ENCODE measurements at regions not wholly inside any gene's neighbourhood (a gene's known extent, or its start where the extent isn't known, plus 50 kb on each side); places are given as distances from the start of the nearest gene placed in this dataset.

DNA sequence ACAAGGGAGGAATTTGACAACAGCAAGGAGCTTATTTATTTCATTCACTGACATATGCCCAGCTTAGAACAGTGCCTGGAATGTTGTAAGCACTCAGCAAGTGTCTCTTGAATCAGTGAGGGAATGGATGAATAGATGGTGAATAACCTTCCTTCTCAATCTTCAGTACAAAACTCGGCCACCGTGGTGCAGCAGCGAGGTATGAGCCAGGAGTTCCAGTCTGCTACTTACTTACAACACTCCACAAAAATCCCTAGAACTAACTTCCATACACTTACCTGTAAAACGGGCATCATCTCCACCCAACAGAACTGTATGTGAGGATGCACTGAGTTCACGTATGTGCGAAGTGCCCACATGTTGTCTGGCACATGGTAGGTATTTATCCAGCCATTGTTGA is 237.4 kb downstream of the WDR11 start:
- TF ChIP-seq CTCF (IDR thresholded peaks at IDR 0.05) (peak in 2 of 5 experiments; percentile 12 to 42), POLR2A (IDR thresholded peaks at IDR 0.05) (no peak), POLR2AphosphoS5 (IDR thresholded peaks at IDR 0.05) (no peak), EP300 (IDR thresholded peaks at IDR 0.05; ENCODE audit: low read depth) (no peak)
